GM12878 (cell line): ENCODE measurements at regions not wholly inside any gene's neighbourhood (a gene's known extent, or its start where the extent isn't known, plus 50 kb on each side); places are given as distances from the start of the nearest gene placed in this dataset.

ENCODE experiments used
- ATAC-seq: fragments of 200-7000 bp; cut with Tn5 transposase; 3 replicates; pipeline ENCODE4 v1.9.1; 2020; ENCODE audit warnings: mild to moderate bottlenecking, moderate library complexity
- BruUV-seq: library from RNA; stranded (reverse); fragments of 400-500 nt; replicated peaks from 2 replicates; lab custom pipeline; 2021; lab: Mats Ljungman, UMichigan
- CTCF ChIA-PET: fragments of 300-600 bp; sonication (Branson Sonifier 250); formaldehyde crosslinking; extraction: SDS; loops from one replicate; lab custom pipeline; 2021; ENCODE audit warnings: inconsistent platforms; lab: Yijun Ruan, JAX
- POLR2A ChIA-PET: fragments of 350-600 bp; formaldehyde crosslinking; extraction: SDS; loops from one replicate; lab custom pipeline; 2021; ENCODE audit warnings: inconsistent platforms; lab: Charles Lee
- RAD21 ChIA-PET: fragments of 300-600 bp; sonication (Branson Sonifier 250); formaldehyde crosslinking; loops from one replicate; lab custom pipeline; 2023; ENCODE audit warnings: antibody characterized with exemption; ENCODE audit not compliant: unreplicated experiment; lab: Charles Lee
- SMC1A ChIA-PET: fragments of 300-600 bp; sonication (Branson Sonifier 250); formaldehyde crosslinking; loops from one replicate; lab custom pipeline; 2023; ENCODE audit not compliant: unreplicated experiment, uncharacterized antibody; lab: Charles Lee
- DNase-seq: peaks from one replicate; pipeline ENCODE4 v3.0.0-alpha.2; 2011; ENCODE audit warnings: low read depth, low spot score
- FAIRE-seq: peaks from 3 replicates; lab custom pipeline; 2011; peaks lifted over from hg19 to GRCh38; lab: Jason Lieb, UNC
- H2AFZ ChIP-seq: 2 replicates; pipeline ENCODE4 v1.6.0; 2011; ENCODE audit warnings: low read depth, low read length, control low read depth; ENCODE audit not compliant: control insufficient read depth
- H3K27ac ChIP-seq: 2 replicates; pipeline ENCODE4 v1.5.1; 2011; ENCODE audit warnings: control low read depth; ENCODE audit not compliant: control insufficient read depth, insufficient read depth
- H3K27me3 ChIP-seq, 2 experiments: replicated peaks in 1 of 2; 2 replicates each; pipeline versions ENCODE4 v1.6.0 to v1.6.1; 2011; ENCODE audit warnings: low read length in 1 of 2; ENCODE audit not compliant: control insufficient read depth in 2 of 2, insufficient read depth in 2 of 2
- H3K36me3 ChIP-seq, 2 experiments: 2 replicates each; pipeline ENCODE4 v1.5.1; 2011; ENCODE audit warnings: low read length in 1 of 2; ENCODE audit not compliant: control insufficient read depth in 2 of 2, insufficient read depth in 2 of 2
- H3K4me1 ChIP-seq: 2 replicates; pipeline ENCODE4 v1.6.1; 2011; ENCODE audit warnings: mild to moderate bottlenecking, low read length, moderate library complexity, mixed read lengths; ENCODE audit not compliant: control insufficient read depth, insufficient read depth
- H3K4me2 ChIP-seq: 2 replicates; pipeline ENCODE4 v1.6.0; 2011; ENCODE audit warnings: control low read depth; ENCODE audit not compliant: control insufficient read depth, insufficient read depth
- H3K4me3 ChIP-seq: fragments of 200-600 bp; sonication (generic); 2 replicates; pipeline ENCODE4 v1.5.1; 2016
- H3K79me2 ChIP-seq: 2 replicates; pipeline ENCODE4 v1.6.0; 2011; ENCODE audit warnings: low read length; ENCODE audit not compliant: control insufficient read depth, insufficient read depth
- H3K9ac ChIP-seq: 2 replicates; pipeline ENCODE4 v1.8.0; 2011; ENCODE audit warnings: low read length, control low read depth, mixed read lengths; ENCODE audit not compliant: control insufficient read depth, insufficient read depth
- H3K9me3 ChIP-seq: replicated peaks from 3 replicates; pipeline ENCODE4 v1.5.1; 2011; ENCODE audit warnings: mild to moderate bottlenecking, low read length; ENCODE audit not compliant: control insufficient read depth, insufficient read depth
- H4K20me1 ChIP-seq: 2 replicates; pipeline ENCODE4 v1.6.0; 2011; ENCODE audit not compliant: control insufficient read depth, insufficient read depth
- ATF7 ChIP-seq: fragments of 450-650 bp; IDR thresholded peaks from 2 replicates; pipeline ENCODE4 v1.6.1; 2016; ENCODE audit warnings: low read depth, mild to moderate bottlenecking
- BCL11A ChIP-seq: IDR thresholded peaks from 2 replicates; pipeline ENCODE4 v1.6.1; 2011; ENCODE audit warnings: low read depth, low read length
- CREM ChIP-seq: IDR thresholded peaks from 2 replicates; pipeline ENCODE4 v1.6.1; 2014; ENCODE audit warnings: antibody characterized with exemption, low read depth
- IKZF1 ChIP-seq: fragments of 450-650 bp; conservative IDR thresholded peaks from 2 replicates; pipeline ENCODE4 v1.6.1; 2017; ENCODE audit warnings: antibody characterized with exemption, mild to moderate bottlenecking
- IKZF2 ChIP-seq, 2 experiments: fragments of 450-650 bp; IDR thresholded peaks; 2 replicates each; pipeline ENCODE4 v1.6.1; 2017; ENCODE audit warnings: mild to moderate bottlenecking in 2 of 2, moderate library complexity in 2 of 2
- MXI1 ChIP-seq: fragments of 150-350 bp; IDR thresholded peaks from 2 replicates; pipeline ENCODE4 v1.6.1; 2011; ENCODE audit warnings: low read depth, mild to moderate bottlenecking, inconsistent platforms, low read length, improper control_type of control experiment
- NBN ChIP-seq: fragments of 450-650 bp; IDR thresholded peaks from 2 replicates; pipeline ENCODE4 v1.6.1; 2016
- SMAD5 ChIP-seq: IDR thresholded peaks from 2 replicates; pipeline ENCODE4 v1.6.1; 2016; ENCODE audit warnings: antibody characterized with exemption, low read depth
- TBL1XR1 ChIP-seq: IDR thresholded peaks from 2 replicates; pipeline ENCODE4 v1.6.1; 2012; ENCODE audit warnings: low read depth, low read length, improper control_type of control experiment
- WRNIP1 ChIP-seq: IDR thresholded peaks from 2 replicates; pipeline ENCODE4 v1.6.1; 2011; ENCODE audit warnings: low read depth, low read length, improper control_type of control experiment, borderline replicate concordance
- YBX1 ChIP-seq: fragments of 450-650 bp; IDR thresholded peaks from 2 replicates; pipeline ENCODE4 v1.6.1; 2016; ENCODE audit warnings: antibody characterized with exemption
- ZBTB11 ChIP-seq: fragments of 450-650 bp; formaldehyde crosslinking; IDR thresholded peaks from 2 replicates; pipeline ENCODE4 v1.5.0; 2022; ENCODE audit warnings: mild to moderate bottlenecking, missing genetic modification characterization
- ZBTB4 ChIP-seq: fragments of 450-650 bp; formaldehyde crosslinking; IDR thresholded peaks from 2 replicates; pipeline ENCODE4 v1.4.0; 2022; ENCODE audit warnings: mild to moderate bottlenecking, moderate library complexity
- ZNF207 ChIP-seq: fragments of 450-650 bp; IDR thresholded peaks from 2 replicates; pipeline ENCODE4 v1.6.1; 2014; ENCODE audit warnings: antibody characterized with exemption, mild to moderate bottlenecking, borderline replicate concordance
- WGBS: methylation state at CpG from one replicate; pipeline ENCODE4 v1.1.6; 2016; ENCODE audit warnings: low lambda C conversion rate; ENCODE audit not compliant: insufficient replicate concordance, insufficient coverage; ENCODE audit errors: missing lambda C conversion rate; 5-methylcytosine and 5-hydroxymethylcytosine counted together
- in situ Hi-C: fragments of 300-500 bp; cut with MboI; formaldehyde crosslinking; loops from 9 replicates; pipeline ENCODE4 v1.14.3; 2018; ENCODE audit warnings: mixed read lengths
- intact Hi-C: fragments of 100-400 bp; cut with micrococcal nuclease; formaldehyde crosslinking; loops from one replicate; pipeline ENCODE4 v1.14.2; 2022; ENCODE audit not compliant: unreplicated experiment

DNA sequence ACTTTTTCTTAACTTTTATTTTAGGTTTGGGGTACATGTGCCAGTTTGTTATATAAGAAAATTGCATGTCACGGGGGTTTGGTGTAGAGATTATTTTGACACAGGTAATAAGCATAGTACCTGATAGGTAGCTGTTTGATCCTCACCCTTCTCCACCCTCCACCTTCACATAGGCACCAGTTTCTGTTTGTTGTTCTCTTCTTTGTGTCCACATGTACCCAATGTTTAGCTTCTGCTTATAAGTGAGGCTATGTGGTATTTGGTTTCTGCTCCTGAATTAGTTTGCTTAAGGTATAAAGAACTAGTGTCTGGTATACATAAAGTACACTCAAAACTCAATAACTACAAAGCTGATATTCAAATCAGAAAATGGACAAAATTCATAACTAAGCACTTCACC, 654.6 kb upstream of the LINC00305 start:
- no peak for ATAC-seq
- TF ChIP-seq IKZF1, result no peak
- no peak for TF ChIP-seq SMAD5
- TF ChIP-seq YBX1, result no peak
- no peak for TF ChIP-seq ZBTB11 (CRISPR knock-in tag)
- no peak for TF ChIP-seq IKZF2 (IDR thresholded peaks at IDR 0.05)
- TF ChIP-seq CREM, result no peak
- no peak for TF ChIP-seq NBN
- TF ChIP-seq MXI1, result no peak
- no peak for TF ChIP-seq ZNF207
- no peak for TF ChIP-seq WRNIP1
- no peak for TF ChIP-seq TBL1XR1
- no peak for TF ChIP-seq BCL11A
- no peak for TF ChIP-seq ATF7
- no peak for TF ChIP-seq ZBTB4 (CRISPR knock-in tag)
- BruUV-seq, result no TSS peak
- H3K9me3 ChIP-seq, result no peaks in the 10 kb centered on the region
- H3K4me3 ChIP-seq, result no peak overlapping the region
- no peaks in the 10 kb centered on the region for H3K36me3 ChIP-seq
- H4K20me1 ChIP-seq, result no peaks in the 10 kb centered on the region
- intact Hi-C loops (no loop called here), in situ Hi-C loops (no loop called here)
- WGBS, result 25% methylated on average over 1 of the region's 1 CpG
- ChIA-PET RAD21 (no interaction called here), CTCF (interaction anchor here (1.1 kb wide), 1 partner anchor 21 kb away, joined by 3 read pairs; no protein-coding TSS in a partner anchor), SMC1A (interaction anchor here (1.2 kb wide), 1 partner anchor 11 kb away, joined by 3 read pairs; no protein-coding TSS in a partner anchor), POLR2A (no interaction called here)
- H3K79me2 ChIP-seq, result no peaks in the 10 kb centered on the region
- no peak for FAIRE-seq
- H3K4me1 ChIP-seq, result no peaks in the 10 kb centered on the region
- DNase-seq, result no peak
- no peak overlapping the region for H3K4me2 ChIP-seq
- H3K27ac ChIP-seq, result no peak overlapping the region
- H3K27me3 ChIP-seq, result no peaks in the 10 kb centered on the region
- no peak overlapping the region for H3K9ac ChIP-seq
- H2AFZ ChIP-seq, result no peak overlapping the region
